Stimulated activated CD4-positive, alpha-beta T cell treated with anti-CD3 and anti-CD28 coated beads, TNF-alpha, amount 100 ng/mL, for 48 hours (primary cell): ENCODE measurements at regions not wholly inside any gene's neighbourhood (a gene's known extent, or its start where the extent isn't known, plus 50 kb on each side); places are given as distances from the start of the nearest gene placed in this dataset.

ENCODE experiments used
- DNase-seq, 3 donors: peaks; one replicate each; pipeline ENCODE4 v3.0.0-alpha.2; 2020; ENCODE audit warnings: low read depth in 3 of 3

DNA sequence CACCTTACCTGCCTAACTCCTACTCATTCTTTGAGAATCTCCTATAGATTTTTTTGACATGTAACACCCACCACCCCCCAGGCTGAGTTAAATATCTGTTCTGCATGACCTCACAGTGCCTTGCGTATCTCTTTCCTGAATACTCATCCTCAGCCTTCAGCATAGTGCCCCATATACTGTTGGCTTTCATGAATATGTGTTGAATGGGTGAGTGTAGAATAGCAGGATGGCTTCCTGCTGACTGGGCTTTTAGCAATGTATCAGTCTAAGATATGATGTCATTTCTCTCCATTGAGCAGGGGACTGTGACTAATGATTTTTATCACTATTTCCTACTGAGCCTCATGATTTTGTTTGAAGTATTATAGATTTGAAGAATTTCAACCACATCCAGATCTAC is 361.6 kb upstream of the MARCKS start:
- no peak for DNase-seq

DNA sequence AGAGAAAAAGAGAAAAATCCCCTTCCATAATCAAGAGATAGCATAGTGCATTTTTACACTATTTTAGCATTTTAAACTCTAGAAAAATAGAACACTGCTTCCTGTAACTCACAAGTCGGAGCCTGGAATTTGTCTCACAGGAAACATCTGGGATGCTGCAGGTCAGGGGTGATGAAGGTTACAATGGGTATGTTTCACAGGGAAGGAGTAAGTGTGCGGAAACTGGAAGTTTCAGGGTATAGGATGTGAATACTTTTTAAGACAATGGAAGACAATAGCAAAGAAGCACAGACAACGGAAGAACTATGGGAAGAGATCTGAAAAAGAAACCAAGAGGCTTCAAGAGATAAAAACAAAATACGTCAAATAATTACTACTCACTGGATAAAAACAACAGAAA is 361.0 kb upstream of the MARCKS start:
- DNase-seq, result no peak

DNA sequence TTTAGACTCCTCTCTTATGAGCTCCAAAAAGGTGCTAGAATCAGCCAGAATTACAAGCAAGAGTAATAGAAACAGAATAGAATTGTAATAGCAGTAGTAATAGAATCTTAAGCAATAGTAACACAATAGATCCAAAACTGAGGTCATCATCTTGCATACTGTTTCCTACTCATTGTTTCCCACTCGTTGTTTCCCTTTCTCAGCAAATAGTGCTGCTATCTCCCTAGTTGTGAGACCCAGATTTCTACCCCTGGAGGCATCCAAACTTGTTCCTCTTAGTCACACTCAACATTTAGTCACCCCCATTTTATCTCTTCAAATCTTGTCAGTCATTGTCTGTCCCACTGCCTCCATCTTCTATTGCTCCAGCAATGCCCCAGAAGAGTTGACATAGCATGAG is 356.9 kb upstream of the MARCKS start:
- no peak for DNase-seq

DNA sequence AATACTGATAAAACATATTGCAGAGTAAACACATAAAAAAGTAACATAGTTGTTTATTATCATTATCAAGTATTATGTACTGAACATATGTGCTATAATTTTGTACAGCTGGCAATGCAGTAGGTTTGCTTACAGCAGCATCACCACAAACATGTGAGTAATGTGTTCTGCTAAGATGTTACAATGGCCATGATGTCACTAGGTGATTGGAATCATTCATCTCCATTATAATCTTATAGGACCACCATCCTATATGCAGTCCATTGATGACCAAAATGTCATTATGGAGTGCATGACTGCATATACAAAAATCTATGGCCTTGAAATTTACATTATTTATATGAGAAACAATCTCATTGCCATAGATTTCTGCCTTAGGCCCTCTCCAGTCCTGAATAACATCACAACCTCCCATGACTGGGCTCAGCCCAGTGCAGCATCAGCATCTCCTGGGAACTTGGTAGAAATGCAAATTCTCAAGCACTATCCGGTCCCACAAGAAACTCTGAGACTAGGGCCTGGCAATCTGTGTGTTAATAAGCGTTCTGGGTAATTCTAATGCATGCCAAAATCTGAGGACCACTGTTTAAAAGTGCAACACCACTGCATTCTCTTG is 352.0 kb upstream of the MARCKS start:
- DNase-seq, result no peak

DNA sequence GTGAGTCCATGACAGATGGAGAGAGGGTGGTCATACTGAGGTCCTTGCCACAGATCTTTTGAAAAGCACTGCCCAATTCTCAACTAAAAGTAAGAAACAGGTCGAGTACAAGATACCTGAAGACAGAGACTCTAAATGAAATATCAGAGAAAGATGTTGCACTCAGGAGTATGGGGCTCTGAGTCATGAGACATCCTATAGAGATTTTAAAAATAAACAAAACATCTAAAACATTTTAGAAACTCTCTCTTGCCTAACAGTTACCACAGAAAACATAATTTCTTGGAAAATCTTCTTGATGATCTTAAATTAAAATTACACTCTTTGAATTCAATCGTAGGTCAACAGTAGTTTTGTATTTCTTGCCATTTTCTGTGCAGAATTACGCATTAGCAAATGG is 348.9 kb upstream of the MARCKS start:
- DNase-seq, result no peak

DNA sequence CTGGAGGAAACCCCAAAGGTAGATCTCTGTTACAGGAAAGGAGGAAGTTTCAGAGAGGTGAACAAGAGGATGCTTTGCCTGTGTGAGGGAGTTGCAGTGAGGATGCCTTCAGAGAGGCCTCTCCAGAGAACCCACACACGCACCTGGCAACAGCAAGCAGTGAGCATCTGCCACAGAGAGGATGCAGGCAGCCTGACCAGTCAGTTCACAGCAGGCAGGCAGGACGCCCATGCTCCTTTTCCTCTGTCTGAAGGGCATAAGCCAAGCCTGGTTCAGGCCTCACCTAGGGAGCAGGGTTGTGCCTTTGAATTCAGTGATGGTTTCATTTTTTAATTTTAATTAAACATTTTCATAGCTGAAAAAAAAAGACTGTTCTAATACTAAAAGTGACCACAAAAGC is 346.0 kb upstream of the MARCKS start:
- DNase-seq, result no peak

DNA sequence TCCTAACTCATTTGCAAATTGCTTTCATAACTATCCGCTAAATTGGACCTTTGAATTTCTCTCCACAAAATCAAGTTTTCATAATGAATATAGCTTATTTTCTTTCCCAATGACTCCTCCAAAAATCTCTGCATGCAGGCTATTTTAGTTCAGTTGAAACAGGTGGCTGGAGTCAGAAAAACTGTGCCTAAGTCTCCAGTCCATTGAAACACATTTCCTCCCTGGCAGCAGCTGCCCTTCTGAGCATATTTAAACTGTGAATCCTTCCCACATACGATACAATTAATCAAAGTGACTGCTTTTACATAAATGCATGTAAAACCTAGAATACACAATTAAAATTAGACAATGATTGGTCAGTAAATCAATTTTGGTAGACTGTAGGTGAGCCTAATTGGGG is 344.6 kb upstream of the MARCKS start:
- DNase-seq, result no peak

DNA sequence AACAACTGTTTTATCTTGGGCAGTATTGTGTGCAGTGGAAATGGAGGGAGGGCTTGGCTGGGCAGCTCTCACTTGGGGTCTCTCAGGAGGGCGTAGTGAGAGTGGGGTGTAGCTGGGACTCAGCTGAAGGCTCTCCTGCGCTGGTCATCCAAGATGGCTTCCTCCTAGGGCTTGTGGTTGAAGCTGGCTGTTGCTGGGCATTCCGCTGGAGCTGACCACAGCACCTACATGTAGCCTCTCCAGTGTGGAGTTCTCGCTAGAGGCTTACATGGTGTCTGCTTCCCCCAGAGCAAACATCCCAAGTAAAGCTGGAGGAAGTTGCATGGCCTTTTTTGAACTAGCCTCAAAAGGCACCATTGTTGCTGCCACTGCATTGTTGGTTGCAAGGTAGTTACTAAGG is 344.1 kb upstream of the MARCKS start:
- no peak for DNase-seq

DNA sequence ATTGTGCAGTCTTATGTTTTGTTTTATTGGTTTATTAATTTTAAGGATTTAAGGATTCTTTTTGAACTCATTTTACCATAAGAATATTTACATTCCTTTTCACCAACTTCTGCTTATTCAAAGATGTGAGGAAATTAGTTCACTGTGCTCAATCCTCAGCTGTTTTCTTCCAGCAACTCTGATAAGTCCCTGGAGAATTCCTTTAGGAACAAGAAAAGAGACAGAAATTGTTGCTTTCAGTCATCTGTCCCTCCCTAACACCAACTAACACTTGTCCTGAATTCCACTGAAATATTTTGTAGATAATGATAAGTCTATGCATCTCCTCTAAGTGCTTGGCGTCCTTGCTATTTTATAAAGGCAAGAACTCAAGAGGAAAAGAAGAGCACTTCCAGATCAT is 334.8 kb upstream of the MARCKS start:
- DNase-seq, result no peak

DNA sequence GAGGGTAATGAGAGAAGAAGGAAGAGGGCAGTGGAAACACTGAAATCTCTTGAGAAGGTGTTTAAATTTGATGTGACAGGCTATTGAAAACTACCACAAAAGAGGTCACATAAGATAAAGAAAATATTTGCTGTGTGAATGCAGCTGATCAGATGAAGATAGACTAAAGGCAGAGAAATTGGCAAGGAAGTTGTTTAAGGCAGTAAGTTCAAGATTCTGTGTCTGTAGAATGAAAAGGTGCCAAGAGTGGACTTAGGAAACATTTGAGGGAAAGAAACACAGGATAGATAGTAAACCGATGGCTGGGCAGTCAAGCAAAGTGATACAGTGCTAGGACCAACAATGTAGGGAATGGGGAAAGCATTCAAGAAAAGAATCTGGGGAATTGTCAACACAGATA is 332.3 kb upstream of the MARCKS start:
- no peak for DNase-seq

DNA sequence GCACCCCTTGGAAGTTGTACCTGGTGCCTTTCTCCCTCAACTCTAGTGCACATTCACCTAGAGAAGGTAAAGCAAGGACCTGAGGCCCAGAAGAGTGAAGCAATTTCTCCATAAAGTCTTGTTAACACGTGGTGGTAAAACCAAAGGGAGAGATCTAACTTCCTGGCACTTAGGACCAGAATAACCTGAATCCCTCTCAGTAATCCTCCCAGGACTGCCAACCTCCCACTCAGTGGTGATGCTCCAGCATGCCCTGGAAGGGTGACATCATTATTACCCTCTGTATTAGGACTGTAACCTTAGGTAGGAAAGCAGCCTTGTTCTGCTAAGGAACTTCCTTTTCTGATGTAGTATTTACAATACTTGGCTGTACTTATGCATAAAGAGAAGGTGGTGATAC is 330.6 kb upstream of the MARCKS start:
- no peak for DNase-seq

DNA sequence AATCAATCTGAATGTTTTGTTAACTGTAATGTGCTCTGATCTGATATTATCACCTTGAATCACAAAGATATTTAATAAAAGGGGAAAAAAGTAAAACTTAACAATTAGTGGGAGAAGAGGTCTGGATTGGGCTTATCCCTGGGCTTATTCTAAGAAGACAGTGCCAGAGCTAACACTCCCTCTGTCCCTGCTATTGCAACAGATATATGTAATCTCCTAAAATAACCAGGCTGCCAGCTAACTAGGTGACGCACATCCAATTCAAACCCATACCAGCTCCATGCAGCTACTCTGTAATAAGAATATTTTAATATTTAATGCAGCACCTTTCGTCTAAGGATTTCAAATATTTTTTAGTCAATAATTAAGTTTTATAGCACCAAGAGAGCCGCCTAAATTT is 330.1 kb upstream of the MARCKS start:
- DNase-seq, result no peak

DNA sequence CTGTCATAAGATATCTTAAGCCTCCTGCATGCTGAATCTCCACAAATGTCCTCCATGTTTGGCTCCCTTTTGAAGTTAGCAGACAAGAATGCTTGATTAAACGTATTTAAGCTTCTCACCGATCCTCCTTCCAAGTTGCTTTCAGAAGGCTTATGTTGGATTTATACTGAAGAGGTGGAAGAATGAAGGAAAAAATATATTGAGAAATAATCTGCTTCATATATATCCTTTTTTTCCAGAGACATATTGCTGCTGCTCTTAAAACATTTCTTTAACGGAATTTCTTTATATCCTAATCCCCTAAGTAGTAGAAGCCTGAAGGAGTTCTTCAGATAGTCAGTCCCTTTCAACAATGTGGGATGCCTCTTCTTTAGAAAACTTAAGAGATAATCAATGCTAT is 329.0 kb upstream of the MARCKS start:
- no peak for DNase-seq

DNA sequence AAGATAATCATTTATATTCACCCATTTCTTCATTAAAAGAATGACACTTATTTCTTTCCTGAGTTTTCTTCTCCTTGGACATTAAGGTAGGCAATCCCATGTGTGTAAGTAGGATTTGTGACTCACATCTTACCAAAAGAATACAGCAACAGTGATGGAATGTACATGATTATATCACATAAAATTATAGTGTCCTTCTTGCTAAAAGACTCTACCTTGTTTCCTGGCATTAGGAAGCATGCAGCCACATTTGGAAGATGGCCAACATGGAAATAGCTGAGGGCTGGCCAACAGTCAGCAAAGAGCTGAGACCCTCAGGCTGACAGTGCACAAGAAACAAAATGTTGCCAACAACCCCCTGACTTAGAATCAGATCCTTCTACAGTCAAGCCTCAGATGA is 327.9 kb upstream of the MARCKS start:
- DNase-seq, result no peak

DNA sequence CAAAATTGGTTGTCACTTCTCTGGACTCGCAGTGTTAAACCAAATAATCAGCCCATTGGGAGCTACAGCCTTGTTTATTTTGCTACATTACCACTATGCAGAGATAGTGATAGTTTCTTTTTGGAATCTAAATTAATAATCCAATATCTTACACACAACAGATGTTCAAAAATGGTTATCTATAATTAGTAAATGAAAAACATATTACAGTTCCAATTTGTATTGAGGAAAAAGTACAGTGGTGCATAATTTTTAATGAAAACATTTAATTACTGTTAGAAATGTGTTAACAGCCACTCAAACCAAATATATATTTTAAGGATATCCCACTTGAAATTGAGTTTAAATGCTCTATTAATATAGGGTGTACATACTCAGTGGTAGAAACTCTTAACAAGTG is 327.3 kb upstream of the MARCKS start:
- no peak for DNase-seq

DNA sequence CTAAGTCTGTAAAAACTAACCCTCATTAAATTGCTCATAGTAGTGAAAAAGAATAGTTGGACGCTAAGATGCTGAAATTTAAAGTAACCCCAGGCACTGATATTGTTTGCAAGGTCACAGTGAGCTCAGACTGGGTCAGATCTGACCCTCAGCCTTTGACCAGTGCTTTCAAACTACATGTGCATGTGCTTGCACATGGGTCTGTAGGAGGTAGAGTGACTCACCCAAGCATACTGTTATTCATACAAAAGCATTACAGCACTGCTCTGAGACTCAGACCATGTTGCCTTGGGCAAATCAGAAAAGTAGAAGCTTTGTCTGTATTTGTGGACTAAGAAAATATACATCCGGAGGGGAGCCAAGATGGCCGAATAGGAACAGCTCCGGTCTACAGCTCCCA is 326.4 kb upstream of the MARCKS start:
- DNase-seq, result no peak

DNA sequence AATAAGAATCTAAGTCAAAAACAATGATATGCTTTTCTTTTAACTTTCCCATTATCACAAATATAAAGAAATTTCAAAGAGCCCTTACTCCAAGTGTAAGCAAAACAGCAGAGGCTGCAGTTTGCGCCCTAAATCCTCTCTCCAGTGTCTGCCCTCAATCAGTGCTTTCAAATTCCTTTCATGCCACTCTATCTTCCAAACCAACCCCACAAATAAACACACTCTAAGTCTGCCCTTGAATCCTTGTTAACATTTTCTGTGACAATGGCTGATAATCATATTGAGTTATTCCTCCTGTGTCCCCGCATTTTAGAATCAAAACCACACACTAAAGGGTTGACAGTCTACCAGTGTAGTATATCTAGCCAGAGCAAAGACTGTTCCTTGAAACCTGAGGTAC is 317.9 kb upstream of the MARCKS start:
- no peak for DNase-seq

DNA sequence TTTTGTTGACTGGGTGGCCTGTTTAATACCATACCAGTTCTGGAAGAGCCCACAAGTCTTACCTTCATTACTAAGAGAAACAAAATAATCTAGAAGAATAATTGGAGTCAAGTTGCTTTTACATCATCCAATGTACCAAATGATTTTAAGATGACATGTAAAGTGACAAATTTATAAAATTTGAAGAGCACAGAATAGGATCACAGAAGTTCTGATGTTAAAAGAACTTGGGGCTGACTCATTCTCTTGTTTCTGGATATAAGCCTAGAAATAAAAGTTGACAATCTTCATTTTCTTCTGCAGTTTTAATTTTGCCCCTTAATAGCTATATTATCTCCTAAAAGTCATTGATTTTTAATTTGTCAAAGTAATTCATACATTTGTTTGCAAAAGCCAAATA is 317.5 kb upstream of the MARCKS start:
- DNase-seq, result no peak

DNA sequence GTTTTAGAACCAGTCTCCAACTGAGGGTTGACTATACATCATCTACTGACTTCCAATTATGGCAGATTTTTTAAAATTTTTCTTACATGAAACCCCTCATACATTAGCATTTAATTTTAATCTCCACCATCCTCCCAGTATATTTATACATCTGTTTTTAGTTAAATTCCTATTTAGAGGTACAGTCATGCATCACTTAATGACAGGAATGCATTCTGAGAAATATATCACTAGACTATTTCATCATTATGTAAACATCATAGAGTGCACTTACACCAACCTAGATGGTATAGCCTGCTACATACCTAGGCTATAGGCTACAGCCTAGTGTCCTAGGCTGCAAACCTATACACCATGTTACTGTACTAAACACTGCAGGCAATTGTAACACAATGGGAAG is 316.7 kb upstream of the MARCKS start:
- no peak for DNase-seq

DNA sequence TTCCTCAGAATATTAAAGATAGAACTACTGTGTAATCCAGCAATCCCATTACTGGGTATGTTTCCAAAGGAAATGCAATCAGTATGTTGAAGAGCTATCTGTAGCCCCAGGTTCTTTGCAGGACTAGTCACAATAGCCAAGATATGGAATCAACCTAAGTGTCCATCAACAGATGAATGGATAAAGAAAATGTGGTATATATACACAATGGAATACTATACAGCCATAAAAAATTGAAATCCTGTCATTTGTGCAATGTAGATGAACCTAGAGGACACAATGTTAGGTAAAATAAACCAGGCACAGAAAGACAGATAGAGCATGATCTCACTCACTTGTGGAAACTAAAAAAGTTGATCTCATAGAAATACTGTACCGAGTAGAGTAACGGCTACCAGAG is 306.0 kb upstream of the MARCKS start:
- no peak for DNase-seq

DNA sequence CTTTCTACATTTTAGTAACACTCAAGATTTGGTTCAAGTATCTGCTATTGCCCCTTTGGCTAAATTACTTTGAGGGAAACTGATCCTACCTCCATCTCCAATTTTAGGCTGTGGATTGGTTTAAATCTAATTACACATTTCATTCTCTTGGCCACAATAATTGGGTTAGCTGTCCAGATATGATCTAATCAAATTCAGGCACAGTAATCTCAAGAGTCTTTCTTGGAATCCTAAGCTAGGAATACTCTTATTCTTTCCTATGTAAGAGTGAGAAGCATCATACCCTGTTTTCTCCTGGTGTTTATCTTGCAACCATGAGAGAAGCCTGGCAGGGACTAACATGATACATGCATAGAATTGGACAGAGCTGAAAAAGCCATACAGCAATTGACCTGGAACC is 300.4 kb upstream of the MARCKS start:
- DNase-seq, result no peak

DNA sequence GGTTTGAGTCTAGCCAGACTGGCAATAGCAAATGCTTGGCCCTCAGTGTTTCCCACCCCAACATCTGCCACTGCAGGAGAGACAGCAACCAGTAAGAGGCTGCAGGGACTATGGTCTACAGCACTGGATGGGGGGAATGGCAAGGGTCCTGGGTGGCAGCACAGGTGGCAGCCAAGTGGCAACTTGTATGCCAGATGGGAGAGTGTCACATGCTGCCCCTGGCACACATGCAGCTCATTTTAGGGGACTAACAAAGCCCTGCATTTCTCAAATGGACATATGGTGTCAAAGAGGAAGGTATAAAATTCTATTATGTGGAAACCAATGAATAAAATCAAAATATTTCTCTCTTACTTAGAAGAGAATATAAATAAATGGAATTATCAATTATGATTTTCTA is 298.7 kb upstream of the MARCKS start:
- no peak for DNase-seq

DNA sequence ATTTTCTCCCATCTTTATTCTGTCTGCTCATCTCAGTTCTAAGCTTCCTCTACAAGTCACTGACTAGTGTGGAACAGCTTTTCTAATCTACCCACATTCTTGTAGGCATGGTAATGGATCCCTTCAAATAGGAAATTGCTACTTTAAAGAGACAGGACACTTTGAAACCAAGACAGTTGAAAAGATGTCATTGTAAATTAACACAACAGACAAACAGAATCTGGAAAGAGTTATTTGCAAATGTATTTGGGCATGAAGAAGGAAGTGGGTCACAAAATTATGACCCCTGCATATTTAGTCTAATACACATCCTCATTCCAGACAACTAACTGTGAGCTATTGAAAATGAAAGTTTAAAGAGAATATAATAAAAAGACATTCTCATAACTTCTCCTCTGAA is 298.2 kb upstream of the MARCKS start:
- no peak for DNase-seq

DNA sequence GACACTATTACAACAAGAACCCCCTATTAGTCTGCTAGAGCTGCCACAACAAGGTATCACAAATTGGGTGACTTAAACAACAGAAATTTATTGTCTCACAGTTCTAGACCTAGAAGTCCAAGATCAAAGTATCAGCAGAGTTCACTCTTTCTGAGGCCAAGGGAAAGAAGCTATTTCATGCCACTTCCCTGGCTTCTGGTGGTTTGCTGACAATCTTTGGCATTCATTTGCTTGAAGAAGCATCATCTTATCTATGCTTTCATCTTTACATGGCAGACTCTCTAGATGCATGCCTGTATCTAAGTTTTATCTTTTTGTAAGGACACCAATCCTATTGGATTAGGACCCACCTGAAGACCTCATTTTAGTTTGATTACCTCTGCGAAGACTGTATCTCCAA is 296.8 kb upstream of the MARCKS start:
- no peak for DNase-seq

DNA sequence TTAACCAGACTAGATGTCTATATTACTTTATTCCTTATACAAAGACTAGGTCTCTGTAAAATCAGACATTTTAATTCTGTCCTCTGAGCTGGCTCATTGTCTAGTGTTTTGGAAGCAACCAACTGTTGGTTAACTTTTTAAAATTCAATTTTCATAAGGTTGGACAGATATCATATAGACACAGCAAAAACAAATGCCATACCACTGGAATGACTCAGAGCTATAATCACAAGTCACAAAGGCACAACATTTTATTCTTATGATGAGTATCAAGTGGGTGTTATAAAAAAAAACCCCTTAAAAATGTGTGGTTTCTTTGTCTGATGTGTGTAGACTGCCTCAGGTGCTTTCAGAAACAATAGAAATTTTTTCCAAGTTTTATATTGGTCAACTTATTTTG is 296.2 kb upstream of the MARCKS start:
- DNase-seq, result no peak
